OCI-LY3 (cell line): ENCODE measurements at regions not wholly inside any gene's neighbourhood (a gene's known extent, or its start where the extent isn't known, plus 50 kb on each side); places are given as distances from the start of the nearest gene placed in this dataset.

Source experiments
- CTCF ChIP-seq: fragments of 200-600, 300-600 bp; sonication (generic); IDR thresholded peaks from 2 replicates; pipeline ENCODE4 v1.5.1; 2014; ENCODE audit warnings: antibody characterized with exemption, low read length, low read depth
- EZH2phosphoT487 ChIP-seq: fragments of 200-600 bp; shearing (Covaris generic); IDR thresholded peaks from 2 replicates; pipeline ENCODE4 v1.6.1; 2018; ENCODE audit warnings: antibody characterized with exemption, mixed run types, low read depth

DNA sequence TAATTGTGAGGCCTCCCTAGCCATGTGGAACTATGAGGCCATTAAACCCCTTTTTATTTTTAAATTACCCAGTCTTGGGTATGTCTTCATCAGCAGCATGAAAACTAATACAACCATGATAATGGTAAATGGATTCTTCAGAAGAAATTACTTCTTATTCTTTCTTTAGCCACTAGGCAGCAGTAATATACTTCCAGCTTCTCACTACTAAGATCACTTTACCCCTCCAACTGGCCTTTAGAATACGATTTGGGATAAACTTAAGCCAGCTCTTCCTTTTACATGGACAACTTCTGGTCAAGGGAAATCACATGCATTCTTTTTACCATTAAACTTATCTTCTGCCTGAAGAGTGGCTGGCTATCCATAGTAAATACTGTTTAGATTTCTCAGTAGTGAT lies 355.4 kb downstream of the MAN2A1 start:
- TF ChIP-seq CTCF, result no peak; the same call in 1 of the 2 replicates
- TF ChIP-seq EZH2phosphoT487, result no peak
